ENCODE measurements at regions not wholly inside any gene's neighbourhood (a gene's known extent, or its start where the extent isn't known, plus 50 kb on each side); places are given as distances from the start of the nearest gene placed in this dataset.

DNA sequence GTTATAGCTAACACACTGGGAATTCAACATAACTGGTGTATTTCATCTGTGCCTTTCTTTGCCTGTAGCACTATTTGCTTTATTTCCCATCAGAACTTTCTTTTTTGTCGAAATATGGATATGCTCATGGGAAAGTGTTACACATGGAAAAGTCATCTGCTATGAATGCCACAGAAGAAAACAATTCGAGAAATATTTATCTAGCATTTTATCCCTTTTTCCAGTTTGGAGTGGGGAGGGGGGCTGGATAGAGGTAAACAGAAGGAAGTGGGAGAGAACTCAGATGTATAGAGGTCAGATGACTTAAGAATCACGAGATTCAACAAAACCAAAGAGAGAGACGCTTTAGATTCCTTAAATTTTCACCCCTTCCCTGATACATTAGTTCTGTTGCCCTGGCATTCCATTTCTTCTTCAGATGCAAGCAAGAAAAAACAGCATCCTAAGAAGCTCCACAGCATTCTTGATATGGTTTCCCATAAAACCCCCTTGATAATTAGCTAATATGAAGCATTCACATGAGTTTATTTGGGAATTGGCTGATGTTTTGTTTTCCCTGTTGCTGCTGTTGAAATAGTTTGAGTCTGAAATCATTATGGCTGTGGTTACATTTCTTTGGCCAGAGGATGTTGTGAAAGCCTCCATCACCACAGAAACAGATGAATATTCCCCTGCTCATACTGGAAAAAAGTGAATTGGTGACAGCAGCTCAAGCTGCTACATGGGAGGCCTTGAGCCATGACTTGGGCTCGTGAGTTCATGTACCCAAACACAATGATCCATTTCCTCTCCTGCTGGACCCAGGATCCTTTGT is 335.8 kb upstream of the DAB2 start:
- TF ChIP-seq, protein P1, sequence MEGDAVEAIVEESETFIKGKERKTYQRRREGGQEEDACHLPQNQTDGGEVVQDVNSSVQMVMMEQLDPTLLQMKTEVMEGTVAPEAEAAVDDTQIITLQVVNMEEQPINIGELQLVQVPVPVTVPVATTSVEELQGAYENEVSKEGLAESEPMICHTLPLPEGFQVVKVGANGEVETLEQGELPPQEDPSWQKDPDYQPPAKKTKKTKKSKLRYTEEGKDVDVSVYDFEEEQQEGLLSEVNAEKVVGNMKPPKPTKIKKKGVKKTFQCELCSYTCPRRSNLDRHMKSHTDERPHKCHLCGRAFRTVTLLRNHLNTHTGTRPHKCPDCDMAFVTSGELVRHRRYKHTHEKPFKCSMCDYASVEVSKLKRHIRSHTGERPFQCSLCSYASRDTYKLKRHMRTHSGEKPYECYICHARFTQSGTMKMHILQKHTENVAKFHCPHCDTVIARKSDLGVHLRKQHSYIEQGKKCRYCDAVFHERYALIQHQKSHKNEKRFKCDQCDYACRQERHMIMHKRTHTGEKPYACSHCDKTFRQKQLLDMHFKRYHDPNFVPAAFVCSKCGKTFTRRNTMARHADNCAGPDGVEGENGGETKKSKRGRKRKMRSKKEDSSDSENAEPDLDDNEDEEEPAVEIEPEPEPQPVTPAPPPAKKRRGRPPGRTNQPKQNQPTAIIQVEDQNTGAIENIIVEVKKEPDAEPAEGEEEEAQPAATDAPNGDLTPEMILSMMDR (optimal IDR thresholded peaks at IDR 0.05 in 1 of 3, IDR thresholded peaks at IDR 0.05 in 1 of 3, conservative IDR thresholded peaks at IDR 0.05 in 1 of 3; ENCODE audit: extremely low read depth in 1 of 3, insufficient read depth in 2 of 3, low read length in 3 of 3) = no peak
- no peak for TF ChIP-seq EZH2 (IDR thresholded peaks at IDR 0.05; ENCODE audit: low read length)
